Body of pancreas (tissue), 4 donors: ENCODE measurements at regions not wholly inside any gene's neighbourhood (a gene's known extent, or its start where the extent isn't known, plus 50 kb on each side); places are given as distances from the start of the nearest gene placed in this dataset.

ENCODE experiments used
- ATAC-seq: fragments of 150-250 bp; one replicate; pipeline ENCODE4 v1.9.1; 2016
- DNase-seq, 4 donors: peaks; one replicate each; pipeline ENCODE4 v3.0.0-alpha.2; 2019
- H3K27ac ChIP-seq, 4 donors: fragments of 200-600 bp; sonication (generic); 1 replicate in 3 of 4; 2 replicates in 1 of 4; pipeline versions ENCODE4 v1.5.1 to v1.6.1; 2016 to 2019; ENCODE audit warnings: mild to moderate bottlenecking in 1 of 4, mixed read lengths in 1 of 4, moderate library complexity in 1 of 4
- H3K27me3 ChIP-seq, 2 donors: fragments of 200-600 bp; sonication (generic); one replicate each; pipeline ENCODE4 v1.6.0; 2016; ENCODE audit warnings: mild to moderate bottlenecking in 1 of 2
- H3K36me3 ChIP-seq, 2 donors: fragments of 200-600 bp; sonication (generic); replicated peaks in 1 of 2; 2 replicates each; pipeline ENCODE4 v1.5.1; 2016; ENCODE audit warnings: low read depth in 2 of 2; ENCODE audit not compliant: insufficient read depth in 1 of 2
- H3K4me1 ChIP-seq: fragments of 200-600 bp; sonication (generic); one replicate; pipeline ENCODE4 v1.6.0; 2016
- H3K4me3 ChIP-seq, 2 donors: fragments of 200-600 bp; sonication (generic); 1 replicate in 1 of 2; 2 replicates in 1 of 2; pipeline ENCODE4 v1.5.1; 2016 to 2019
- H3K9me3 ChIP-seq, 3 donors: fragments of 200-600 bp; sonication (generic); 1 replicate in 2 of 3; 2 replicates in 1 of 3; pipeline ENCODE4 v1.5.1; 2016
- POLR2A ChIP-seq, 3 donors: fragments of 450-650 bp; IDR thresholded peaks; one replicate each; pipeline ENCODE4 v1.6.1; 2016; ENCODE audit warnings: antibody characterized with exemption in 3 of 3, mild to moderate bottlenecking in 2 of 3
- WGBS, 2 donors: methylation state at CpG; one replicate each; pipeline ENCODE4 v1.1.5; 2017; 5-methylcytosine and 5-hydroxymethylcytosine counted together
- intact Hi-C: fragments of 100-400 bp; cut with DNase I; formaldehyde crosslinking; loops from one replicate; pipeline ENCODE4 v1.15.1; 2023
- TF ChIP-seq, protein P1 (sequence below), 7 experiments: fragments of 450-650 bp in 4 of 7; fragments of 200-600 bp in 3 of 7; sonication (generic) in 3 of 7; IDR thresholded peaks; one replicate each; pipeline ENCODE4 v1.5.1; 2016 to 2019; ENCODE audit warnings: antibody characterized with exemption in 7 of 7

DNA sequence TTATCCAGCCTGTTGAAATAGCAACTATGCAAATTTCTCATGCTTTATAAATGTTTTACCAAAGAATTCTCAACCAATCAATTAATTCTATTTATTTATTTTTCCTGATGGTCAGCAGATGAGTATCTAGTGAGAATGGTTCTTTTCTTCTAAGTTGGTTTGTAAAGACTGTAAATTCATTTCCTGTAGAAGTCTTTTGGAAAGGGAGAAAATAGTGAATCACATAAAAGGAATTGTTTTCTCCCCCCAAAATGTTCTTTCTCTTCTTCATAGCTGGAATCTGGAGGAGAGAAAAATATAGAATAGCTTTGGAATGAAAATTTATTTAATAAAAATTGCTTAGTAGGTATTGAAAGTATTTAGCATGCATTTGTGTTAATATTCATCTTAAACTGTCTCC, 836.1 kb upstream of the ZEB2 start:
- DNase-seq (no peak), ATAC-seq (no peak)
- intact Hi-C loops = no loop called here
- Histone ChIP-seq H3K9me3 (no peaks in the 10 kb centered on the region), H3K27me3 (no peaks in the 10 kb centered on the region), H3K27ac (no peak overlapping the region), H3K4me3 (no peak overlapping the region), H3K36me3 (no peaks in the 10 kb centered on the region), H3K4me1 (no peaks in the 10 kb centered on the region)
- no peak for TF ChIP-seq POLR2A (IDR thresholded peaks at IDR 0.05)
- TF ChIP-seq, protein P1, sequence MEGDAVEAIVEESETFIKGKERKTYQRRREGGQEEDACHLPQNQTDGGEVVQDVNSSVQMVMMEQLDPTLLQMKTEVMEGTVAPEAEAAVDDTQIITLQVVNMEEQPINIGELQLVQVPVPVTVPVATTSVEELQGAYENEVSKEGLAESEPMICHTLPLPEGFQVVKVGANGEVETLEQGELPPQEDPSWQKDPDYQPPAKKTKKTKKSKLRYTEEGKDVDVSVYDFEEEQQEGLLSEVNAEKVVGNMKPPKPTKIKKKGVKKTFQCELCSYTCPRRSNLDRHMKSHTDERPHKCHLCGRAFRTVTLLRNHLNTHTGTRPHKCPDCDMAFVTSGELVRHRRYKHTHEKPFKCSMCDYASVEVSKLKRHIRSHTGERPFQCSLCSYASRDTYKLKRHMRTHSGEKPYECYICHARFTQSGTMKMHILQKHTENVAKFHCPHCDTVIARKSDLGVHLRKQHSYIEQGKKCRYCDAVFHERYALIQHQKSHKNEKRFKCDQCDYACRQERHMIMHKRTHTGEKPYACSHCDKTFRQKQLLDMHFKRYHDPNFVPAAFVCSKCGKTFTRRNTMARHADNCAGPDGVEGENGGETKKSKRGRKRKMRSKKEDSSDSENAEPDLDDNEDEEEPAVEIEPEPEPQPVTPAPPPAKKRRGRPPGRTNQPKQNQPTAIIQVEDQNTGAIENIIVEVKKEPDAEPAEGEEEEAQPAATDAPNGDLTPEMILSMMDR (IDR thresholded peaks at IDR 0.05) = no peak

DNA sequence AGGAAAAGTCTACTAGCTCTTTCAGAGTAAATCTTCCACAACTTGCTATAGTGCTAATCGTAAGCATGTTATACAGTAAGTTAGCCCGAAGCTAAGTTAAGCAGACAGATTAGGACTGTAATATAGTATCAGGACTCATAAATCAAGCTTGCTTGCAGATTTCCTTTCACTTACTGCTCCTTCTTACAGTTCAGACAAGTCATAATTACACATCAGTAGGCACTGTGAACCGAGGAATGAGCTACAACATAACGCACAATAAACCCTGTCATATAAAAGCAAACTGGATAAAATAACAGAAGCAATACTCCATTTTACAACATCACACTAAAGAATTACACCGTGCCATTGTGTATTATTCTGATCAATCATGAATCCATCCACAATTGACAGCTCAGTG, 832.6 kb upstream of the ZEB2 start:
- intact Hi-C loops = no loop called here
- Histone ChIP-seq H3K9me3 (no peaks in the 10 kb centered on the region), H3K36me3 (no peaks in the 10 kb centered on the region), H3K4me3 (no peak overlapping the region), H3K4me1 (no peaks in the 10 kb centered on the region), H3K27ac (no peak overlapping the region), H3K27me3 (no peaks in the 10 kb centered on the region)
- no peak for DNase-seq
- no peak for ATAC-seq
- no peak for TF ChIP-seq POLR2A (IDR thresholded peaks at IDR 0.05)
- TF ChIP-seq, protein P1 (IDR thresholded peaks at IDR 0.05) = no peak
- WGBS, 2 donors = 79 to 87% methylated on average over 5 of the region's 5 CpGs

DNA sequence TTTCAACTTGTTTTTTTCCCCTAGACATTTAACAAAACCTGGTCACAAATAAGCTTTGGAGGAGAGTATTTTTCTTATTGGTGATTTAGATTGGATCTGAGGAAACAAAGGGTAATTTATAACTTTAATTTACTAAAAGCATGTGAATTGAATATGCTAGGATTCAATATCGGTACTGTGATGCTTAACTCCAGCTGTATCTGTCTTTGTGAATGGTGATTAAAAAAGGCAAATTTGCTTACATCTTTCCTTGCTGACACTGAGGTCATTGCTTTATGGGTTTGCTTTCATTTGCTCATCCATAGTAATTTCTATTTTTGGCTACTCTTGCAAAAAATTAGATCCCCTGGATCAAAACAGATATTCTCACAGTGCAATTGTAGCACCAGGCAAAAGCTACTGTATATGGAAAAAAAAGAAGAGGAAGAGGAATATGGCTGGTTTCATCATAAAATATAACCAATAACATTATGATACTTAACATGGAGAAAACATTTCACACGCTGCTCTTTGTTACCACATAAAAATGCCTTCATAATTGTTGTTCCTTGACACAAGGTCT, 832.0 kb upstream of the ZEB2 start:
- Histone ChIP-seq H3K4me3 (no peak overlapping the region), H3K27me3 (no peaks in the 10 kb centered on the region), H3K27ac (no peak overlapping the region), H3K9me3 (no peaks in the 10 kb centered on the region), H3K4me1 (no peaks in the 10 kb centered on the region), H3K36me3 (no peaks in the 10 kb centered on the region)
- TF ChIP-seq, protein P1 (IDR thresholded peaks at IDR 0.05) = no peak
- no peak for TF ChIP-seq POLR2A (IDR thresholded peaks at IDR 0.05)
- no peak for DNase-seq
- 76 to 92% methylated on average over 2 of the region's 2 CpGs for WGBS, 2 donors
- intact Hi-C loops = no loop called here
- ATAC-seq = no peak

DNA sequence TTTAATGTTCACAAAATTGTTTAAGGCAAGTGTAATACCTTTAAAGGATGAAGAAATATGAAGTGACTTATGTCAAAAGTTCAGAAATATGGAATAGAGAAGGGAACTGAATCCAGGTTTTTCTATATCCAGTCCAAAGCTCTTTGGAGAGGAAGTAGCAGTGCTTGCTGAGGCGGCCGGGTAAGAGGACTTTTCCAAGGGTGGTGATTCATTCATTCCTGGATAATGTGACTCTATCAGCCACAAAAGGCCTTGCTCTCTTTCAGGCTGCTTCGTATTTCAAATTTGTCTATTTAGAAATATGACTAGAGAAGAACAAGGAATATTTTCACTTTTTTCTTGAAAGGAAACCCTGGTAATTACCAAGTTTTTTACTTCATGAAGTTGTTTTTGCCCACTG, 830.1 kb upstream of the ZEB2 start:
- peak in 1 of 4 donors; percentile 3 for DNase-seq
- 78 to 81% methylated on average over 3 of the region's 3 CpGs for WGBS, 2 donors
- Histone ChIP-seq H3K4me1 (no peaks in the 10 kb centered on the region), H3K4me3 (no peak overlapping the region), H3K27ac (no peak overlapping the region), H3K36me3 (no peaks in the 10 kb centered on the region), H3K27me3 (no peaks in the 10 kb centered on the region), H3K9me3 (no peaks in the 10 kb centered on the region)
- ATAC-seq = no peak
- intact Hi-C loops = no loop called here
- TF ChIP-seq, protein P1 (IDR thresholded peaks at IDR 0.05) = no peak
- no peak for TF ChIP-seq POLR2A (IDR thresholded peaks at IDR 0.05)

DNA sequence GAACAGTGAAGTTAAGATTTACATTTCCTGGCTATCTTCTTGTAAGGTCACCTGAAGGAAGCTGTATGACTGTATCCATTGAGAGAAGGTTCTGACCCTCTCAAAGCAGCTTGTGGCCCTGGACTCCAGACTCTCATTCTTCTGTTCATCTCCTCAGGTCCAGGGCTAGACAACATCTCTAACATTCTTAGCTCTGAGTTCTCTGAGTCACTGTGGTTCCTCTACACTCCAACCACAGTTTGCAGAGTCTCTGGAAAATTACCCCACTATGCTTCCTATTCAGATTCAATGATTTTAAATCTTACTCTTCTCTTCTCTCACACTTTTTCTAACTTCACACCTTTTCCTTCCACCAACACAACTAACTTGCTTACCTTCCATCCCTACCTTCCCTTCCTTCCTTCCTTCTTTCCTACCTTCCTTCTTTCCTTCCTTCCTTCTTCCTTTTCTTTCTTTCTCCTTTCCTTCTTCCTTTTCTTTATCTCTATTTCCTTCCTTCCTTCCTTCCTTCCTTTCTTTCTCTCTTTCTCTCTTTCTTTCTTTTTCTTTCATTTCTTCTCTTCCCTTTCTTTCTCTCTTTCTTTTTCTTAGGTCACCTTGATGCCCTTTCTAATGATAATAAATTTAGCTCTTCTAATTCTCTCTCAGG, 824.3 kb upstream of the ZEB2 start:
- Histone ChIP-seq H3K4me3 (no peak overlapping the region), H3K9me3 (peaks cover 0 to 4% (median 0%) of the 10 kb centered on the region in 3 donors), H3K27me3 (no peaks in the 10 kb centered on the region), H3K27ac (no peak overlapping the region), H3K36me3 (no peaks in the 10 kb centered on the region), H3K4me1 (no peaks in the 10 kb centered on the region)
- DNase-seq (no peak), ATAC-seq (no peak)
- intact Hi-C loops = no loop called here
- TF ChIP-seq, protein P1 (IDR thresholded peaks at IDR 0.05) = no peak
- no peak for TF ChIP-seq POLR2A (IDR thresholded peaks at IDR 0.05)
